ENCODE measurements at regions not wholly inside any gene's neighbourhood (a gene's known extent, or its start where the extent isn't known, plus 50 kb on each side); places are given as distances from the start of the nearest gene placed in this dataset.

- no peak for DNase-seq
Measured at GRCh38 chr5:111013011-111013410, 58.5 kb upstream of the TSLP start.

GRCh38 chr5:111016801-111017200 is 54.7 kb upstream of the TSLP start:
- DNase-seq, result no peak

- no peak for DNase-seq
Measured at GRCh38 chr5:111017731-111018130, 53.8 kb upstream of the TSLP start.

All from NCI-H345 (cell line).